Right renal pelvis (tissue), 4 donors: ENCODE measurements at regions not wholly inside any gene's neighbourhood (a gene's known extent, or its start where the extent isn't known, plus 50 kb on each side); places are given as distances from the start of the nearest gene placed in this dataset.

Experiments used
- DNase-seq, 4 donors: peaks; one replicate each; pipeline ENCODE4 v3.0.0-alpha.2; 2013; ENCODE audit warnings: low read depth in 4 of 4, low spot score in 3 of 4, missing footprints in 1 of 4

DNA sequence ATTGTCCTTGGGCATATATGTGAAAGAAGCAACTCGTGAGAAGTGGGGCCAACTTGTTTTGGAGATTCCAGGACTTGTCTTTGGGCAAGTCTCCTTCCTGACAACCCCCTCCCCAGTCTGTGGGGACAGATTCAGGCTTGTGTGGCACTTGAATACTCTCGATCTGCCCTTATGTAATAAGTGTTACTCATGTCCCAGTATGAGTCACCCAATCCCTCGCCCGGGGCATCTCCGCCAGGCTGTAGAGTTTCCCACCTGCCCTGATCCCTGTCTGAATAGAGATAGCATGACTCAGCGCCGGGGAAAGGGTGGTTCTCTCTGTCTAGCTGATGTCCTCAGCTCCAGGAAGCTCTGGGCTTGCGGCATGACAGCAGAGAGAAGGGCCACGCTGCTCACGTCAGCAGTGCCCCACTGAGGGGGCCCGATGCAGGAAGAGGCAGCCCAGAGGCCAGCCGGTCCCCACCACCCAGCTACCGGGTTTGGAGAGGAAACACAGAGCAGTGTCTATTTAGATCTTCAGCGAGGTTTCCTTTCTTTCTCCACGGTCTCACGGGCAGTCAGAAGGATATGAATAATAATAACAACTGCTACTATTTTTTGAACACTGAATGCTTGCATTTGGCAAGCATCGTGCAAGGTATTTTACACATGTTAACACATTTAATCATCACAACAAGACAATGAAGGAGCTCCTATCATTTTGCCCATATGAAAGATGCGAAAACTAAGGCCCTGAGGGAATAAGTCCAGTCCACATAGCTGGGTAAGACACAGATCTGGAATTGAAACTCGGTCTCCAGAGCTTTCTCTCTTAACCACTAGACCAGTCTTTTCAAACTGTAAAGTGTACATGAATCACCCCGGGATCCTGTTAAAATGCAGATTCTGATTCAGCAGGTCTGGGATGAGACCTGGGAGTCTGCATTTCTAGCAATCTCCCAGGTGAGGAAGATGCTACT is 426.7 kb upstream of the MAF start:
- DNase-seq = no peak

DNA sequence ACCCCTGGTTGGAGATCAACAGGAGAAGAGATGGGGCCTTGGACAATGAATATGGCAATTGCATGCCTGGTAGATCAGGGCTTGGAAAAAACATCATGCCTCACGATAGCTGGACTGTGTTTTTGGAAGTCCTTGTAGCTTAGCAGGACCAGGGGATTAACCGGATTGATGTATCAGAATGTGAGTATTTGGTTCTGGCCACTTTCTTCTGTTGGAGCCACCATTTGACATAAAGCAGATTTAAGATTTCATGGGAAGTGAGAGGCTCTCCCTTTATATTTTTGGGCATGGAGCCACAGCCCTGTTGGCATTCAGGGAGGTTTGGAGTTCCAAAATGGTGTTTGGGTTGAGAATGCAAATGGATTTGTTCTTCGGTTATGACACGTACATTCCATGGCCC is 424.7 kb upstream of the MAF start:
- DNase-seq = no peak

DNA sequence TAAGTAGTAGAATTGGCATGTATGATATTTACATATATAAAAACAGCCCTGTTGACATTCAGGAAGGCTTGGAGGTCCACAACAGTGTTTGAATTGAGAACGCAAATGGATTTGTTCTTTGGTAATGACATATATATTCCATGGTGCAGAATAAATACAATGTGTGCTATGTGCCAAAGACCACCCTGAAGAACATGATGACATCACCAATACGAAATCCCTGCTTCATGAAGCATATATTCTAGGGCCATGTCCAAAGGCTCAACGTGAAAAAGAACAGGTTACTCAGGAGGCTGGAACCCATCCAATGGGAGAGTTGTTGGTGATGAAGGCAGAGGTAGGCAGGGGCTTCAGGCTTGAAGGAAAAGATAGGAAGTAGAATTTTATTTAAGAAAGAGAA is 423.9 kb upstream of the MAF start:
- DNase-seq = no peak

DNA sequence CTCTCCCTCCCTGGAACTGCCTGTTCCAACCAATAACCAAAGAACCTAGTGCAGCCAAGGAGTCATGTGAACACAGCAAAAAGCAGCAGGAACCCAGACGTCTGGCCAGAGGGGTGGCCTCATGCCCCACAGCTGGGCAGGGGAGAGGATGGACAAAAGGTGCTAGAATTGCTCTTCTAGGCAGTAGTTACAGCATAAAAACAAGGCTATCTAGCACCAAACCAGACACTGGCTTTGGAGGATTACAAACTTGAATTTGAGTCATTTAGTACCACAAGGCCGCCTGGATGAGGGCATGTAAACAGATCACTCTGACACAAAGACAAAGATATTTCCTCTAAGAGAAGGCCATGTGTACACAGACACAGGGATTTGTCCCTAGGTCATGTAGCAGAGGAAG is 423.3 kb upstream of the MAF start:
- no peak for DNase-seq

DNA sequence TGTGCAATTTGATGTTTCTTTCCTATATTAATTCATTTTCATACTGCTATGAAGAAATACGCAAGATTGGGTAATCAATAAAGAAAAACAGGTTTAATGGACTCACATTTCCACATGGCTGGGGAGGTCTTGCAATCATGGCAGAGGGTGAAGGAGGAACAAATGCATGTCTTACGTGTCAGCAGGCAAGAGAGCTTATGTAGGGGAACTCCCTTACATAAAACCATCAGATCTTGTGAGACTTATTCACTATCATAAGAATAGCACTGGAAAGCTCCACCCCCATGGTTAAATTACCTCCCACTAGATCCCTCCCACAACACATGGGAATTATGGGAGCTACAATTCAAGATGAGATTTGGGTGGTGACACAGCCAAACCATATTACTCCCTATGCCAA is 418.9 kb upstream of the MAF start:
- DNase-seq = no peak

DNA sequence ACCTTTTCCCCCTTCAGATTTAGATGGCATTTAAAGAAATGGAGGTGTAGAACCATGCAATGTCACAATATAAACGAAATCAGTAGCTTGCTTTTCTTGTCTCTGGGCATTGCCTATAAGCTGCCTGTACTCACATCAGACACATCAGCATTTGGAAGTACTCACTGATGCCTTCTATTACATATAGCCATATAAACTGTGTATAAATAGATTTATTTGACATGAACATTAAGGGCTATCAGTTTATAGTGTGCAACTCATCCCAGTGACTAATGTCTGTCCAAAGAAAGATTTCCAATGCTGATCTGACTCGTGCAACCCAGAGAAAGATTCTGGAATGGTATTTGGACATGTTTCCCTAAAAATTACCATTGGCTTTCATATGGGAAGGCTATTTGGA is 417.9 kb upstream of the MAF start:
- DNase-seq = no peak

DNA sequence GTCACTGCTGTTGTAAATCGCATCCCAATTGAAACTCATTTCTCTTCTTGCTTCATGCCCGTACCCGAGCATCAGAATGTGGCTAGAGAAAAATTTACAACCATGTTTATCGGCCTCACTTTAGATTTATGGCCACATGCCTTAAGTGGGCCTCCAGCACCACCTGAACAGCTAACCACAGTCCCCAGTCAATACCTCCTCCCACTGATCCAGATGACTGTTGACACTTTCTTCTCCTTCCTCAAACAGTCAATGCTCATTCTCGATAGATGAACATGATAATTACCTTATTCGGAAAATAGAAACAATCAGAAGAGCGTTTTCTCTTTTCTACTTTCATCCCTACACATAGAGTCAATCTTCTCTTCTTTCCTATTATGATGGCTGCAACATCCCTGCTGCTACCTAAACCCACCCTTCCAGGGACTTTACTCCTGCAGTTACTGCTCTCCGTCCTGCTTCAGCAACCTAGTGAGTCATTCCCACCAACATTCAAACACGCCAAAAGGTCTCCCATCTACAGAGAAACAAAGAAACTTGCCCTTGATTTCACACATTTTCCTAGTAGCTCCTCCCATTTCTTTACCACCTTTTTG is 416.3 kb upstream of the MAF start:
- DNase-seq = no peak

DNA sequence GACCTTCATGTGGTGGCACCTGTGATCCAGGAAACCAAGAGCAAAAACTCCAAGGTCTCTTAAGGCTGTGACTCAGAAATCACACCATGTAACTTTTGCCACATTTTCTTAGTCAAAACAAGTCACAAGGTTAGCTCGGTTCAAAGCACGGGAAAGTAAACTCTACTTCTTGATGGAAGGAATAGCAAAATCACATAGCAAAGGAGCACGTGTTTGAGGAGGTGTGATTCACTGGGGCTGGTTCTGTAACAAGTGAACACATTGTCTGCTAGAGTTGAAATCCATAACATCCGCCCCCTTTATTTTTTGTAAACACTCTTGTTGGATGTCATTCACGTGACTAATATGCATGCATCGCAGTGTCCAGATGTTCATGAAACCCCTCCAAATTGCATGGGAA is 415.0 kb upstream of the MAF start:
- no peak for DNase-seq

DNA sequence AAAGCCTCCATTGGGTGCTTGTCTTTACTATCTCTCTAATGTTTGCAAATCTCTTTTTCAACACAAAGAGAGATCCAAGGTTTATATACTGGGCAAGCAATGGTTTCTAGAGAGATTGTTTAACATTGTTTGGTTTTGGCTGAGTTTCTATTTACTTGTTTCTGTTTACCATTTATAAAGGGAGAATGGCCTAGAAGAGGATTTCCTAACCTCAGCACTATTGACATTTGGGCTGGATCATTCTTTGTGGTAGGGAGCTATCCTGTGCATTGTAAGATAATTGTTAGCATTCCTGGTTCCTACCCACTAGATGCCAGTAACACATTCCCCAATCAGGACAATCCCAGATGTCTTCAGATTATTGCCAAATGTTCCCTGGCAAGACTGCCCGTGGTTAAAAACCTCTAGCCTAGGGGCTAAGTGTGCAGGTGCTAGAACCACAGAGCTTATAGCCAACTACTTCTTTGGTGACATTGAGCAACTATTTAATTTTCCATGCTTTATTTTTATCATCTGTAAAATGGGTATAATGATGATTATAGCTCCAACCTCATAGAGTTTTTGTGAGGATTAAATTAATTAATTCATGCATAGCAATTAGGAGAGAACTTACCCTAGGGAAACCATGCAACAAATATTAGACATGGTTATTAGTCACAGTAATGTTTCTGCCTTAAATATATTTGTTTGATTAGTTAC is 413.9 kb upstream of the MAF start:
- no peak for DNase-seq

DNA sequence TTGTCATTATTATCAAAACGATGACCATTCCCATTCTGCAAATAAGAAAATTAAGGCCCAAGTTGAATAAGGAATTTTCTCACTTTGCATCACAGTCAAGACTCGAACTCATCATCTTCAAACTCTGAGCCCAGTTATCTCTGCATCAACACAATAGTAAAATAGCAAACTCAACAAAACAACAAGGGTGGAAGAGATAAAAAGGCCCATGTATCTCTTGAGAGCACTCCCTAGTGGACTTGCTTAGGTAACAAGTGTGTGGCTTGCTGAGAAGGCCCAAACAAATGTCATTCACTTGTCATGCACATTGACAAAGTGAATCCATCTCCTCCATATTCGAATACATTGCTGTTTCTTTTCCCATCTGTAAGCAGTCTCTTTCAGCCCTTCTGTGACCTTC is 412.0 kb upstream of the MAF start:
- DNase-seq = no peak

DNA sequence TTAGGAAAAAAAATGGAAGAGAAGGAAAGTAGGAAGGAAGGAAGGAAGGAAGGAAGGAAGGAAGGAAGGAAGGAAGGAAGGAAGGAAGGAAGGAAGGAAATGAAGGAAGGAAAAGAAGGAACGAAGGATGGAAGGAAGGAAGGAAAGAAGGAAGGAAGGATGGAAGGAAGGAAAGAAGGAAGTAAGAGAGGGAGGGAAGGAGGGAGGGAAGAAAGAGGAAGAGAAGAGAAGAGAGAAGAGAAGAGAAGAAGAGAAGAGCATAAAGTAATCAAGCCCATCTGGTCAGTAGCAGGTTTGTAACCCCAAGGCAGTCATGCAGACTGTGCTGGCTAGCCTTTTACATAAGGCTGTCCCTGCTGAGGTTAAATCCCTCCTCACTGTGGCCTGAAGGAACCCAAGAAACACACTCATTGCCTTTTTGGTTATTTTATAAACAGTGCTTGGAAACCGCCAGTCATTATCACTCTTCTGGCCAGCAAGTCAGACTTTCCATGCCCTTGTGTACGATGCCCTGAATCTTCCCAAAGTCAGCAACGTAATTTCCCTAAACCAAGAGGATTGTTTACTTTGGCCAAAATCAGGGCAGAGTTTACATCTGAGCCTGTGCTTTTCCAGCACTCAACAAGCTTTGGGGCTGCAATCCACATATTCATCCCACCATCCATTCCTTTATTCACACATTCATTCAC is 409.6 kb upstream of the MAF start:
- DNase-seq = no peak

DNA sequence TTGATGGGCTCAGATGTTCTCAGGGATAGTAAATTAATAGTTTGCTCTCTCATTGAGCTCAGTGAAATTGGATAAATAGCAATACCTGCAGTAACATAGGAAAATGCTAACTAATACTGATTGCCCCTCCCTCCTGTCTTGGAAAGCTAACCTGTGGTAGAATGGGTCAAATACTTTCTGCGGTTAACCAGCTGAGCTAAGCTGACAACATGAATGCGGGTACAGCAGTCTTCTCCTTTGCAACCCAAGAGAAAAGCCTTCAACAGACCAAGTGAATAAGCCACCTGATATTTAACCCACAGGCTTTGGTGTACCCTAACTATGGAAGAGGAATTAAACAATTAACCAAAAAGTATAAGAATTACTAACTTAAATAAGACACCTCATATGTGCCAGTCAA is 408.3 kb upstream of the MAF start:
- DNase-seq = no peak

DNA sequence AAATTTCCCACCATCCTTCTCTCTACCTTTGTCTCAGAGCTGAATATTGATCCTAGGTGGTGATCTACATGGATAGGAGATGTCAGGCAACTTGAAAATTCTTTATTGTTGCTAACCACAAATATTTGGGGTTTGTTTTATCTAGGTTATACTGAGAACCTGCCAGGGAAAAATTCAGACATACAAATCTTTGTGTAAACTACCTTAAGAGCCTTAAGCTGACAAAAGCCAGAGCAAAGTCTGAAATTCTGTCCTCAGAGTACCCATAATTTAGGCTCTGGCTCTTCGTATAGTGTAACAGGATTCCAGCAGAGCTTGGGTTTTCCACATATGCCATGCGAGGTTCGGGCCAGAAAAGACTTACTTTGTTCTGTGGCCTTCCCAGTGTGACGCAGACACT is 406.7 kb upstream of the MAF start:
- no peak for DNase-seq

DNA sequence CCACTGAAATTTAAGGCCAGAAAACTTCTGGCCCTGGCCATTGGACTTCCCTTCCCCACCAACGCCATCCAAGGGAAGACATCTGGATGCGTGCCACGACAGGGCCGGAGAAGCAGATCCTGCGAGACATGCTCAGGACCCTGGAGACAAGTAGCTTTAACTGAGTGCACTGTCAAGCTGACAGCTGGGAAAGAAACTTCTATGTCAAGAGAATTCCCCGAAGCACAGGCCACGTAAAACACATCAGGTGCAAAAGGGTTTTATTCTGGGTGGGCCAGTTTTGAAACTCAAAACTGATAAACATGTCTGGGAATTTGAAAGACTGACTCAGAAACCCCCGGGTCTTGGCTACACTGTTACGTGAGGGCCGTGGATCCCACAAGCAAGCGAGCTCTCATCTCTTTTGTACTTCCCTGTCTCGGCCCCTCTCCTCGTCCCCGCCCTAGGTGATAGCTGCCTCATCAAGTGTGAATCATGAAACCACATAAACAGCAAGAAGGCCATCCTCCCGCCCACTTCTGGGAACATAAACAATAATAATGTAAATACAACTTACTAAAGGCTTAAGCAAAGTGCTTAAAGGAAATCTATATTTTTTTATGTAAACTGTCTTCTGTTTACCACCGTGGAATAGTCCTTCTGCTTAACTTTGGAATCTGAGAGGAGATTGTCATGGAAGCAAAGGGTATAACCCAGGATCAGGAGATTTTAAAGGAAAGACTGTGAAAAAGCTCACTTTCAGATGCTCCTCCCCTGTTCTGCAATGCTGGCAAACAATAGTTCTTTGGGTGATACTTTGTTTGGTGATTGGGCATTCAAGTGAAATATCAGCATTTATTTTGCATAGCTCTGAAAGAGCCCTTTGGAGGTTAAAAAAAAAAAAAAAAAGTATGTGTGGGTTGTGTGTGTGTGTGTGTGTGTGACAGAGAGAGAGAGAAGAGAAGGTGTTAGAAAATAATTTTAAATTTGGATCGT is 406.0 kb upstream of the MAF start:
- DNase-seq = no peak

DNA sequence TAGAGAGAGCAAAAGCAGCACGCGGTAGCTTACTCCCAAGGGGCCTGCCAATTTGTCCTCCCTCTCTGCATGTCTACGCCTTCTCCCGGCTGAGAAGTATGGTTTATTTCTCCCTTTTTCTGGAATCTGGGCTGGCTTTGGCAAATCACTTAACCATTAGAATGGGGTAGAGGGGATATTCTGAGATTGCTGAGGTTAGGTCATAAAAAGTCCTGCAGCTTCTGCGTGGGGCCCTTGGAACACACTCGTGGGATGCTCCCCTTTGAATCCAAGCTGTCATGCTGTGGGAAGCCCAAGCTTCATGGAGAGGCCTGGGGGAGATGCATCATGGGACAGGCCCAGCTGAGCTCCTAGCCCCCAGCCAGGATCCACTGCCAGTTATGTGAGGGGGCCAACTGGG is 403.6 kb upstream of the MAF start:
- DNase-seq = no peak

DNA sequence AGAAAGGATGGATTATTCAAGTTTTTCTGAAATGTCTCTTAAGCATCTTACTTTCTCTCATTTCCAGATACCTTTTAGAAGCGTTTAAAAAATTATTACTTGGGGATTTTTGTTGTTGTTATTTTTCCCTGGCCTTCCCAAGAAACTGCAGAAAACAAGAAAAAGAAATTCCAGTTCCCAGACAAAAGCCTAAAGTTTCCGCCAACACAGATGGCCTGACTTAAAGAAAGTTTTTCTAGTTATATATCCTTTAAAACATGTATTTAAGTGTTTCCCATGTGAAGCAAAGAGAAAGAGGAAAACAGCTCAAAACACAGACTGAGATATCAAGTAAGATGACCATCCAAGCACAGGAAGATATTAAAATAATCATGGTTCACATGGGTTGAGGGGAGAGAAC is 401.7 kb upstream of the MAF start:
- no peak for DNase-seq

DNA sequence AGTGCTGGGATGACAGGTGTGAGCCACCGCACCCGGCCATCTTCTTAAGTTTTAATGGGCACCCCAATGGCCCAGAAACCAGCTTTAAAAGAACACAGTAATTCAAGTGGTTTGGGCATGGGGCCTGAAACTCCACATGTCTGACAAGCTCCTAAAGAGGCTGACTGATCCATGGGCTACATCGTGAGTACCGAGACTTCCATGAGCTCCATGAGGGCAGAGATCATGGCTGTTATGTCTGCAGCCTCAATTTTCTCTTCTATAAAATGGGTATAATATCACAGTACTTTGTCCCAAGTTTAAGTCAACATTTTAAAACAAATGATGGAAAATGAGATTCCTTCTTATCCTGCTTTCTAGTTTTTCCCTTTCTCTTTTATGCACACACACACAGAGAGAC is 397.6 kb upstream of the MAF start:
- DNase-seq = no peak

DNA sequence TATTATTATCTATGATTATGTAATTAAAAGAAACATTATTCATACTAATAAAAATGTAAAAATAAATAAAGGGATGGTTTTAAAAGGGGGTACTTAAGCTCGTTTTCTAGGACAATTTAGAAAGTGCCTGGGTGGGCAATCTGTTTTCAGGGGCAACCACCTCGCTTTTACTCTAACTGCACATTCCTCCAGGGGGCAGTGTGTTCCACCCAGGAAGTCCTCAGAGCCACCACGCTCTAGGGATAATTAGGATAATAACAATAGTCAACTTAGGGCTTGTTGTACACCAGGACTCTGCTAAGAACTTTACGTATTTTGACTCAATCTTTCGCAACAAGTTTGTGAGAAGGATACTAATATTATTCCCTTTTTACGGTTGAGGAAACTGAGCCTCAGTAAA is 396.7 kb upstream of the MAF start:
- DNase-seq = no peak

DNA sequence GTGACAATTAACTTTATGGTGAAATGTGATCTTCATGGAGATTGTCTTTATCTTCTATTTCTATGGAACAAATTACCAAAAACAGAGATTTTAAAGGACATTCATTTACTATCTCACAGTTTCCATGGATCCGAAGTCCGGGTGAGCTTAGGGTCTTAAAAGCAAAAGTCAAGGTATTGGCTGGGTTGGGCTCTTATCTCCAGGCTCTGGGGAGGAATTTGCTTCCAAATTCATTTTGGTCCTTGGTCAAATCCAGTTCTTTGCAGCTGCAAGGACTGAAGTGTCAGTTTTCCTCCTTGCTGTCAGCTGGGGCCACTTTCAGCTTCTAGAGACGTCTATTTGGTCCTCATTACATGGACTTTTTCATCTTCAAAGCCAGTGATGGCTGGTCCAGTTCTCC is 395.8 kb upstream of the MAF start:
- no peak for DNase-seq

DNA sequence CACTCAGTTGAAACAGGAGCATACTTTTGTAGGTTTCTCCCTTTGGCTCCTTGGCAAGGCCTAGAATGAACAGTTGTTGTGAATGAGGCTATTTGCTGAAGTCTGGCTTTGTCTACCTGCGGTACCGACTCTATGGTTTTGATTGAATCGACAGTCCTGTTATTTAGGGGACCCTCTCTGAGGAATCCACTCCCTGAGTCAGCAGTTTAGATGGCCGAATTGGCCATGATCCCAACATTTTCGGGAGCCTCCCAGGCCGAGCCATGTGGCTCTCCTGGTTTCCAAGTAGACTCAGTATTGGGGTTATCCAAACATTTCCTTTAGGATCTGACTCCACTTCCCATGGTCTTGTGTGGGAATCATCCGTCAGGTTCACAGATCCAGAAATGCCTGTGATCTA is 394.8 kb upstream of the MAF start:
- no peak for DNase-seq
